ENCODE measurements at regions not wholly inside any gene's neighbourhood (a gene's known extent, or its start where the extent isn't known, plus 50 kb on each side); places are given as distances from the start of the nearest gene placed in this dataset.

GRCh38 chr13:50126993-50127725, 111.9 kb downstream of the KCNRG start:
- no peak for TF ChIP-seq CTCF (IDR thresholded peaks at IDR 0.05)
- no peak for TF ChIP-seq POLR2A (IDR thresholded peaks at IDR 0.05)

All from heart left ventricle (tissue), 13 donors.